Stimulated activated naive CD8-positive, alpha-beta T cell treated with anti-CD3 and anti-CD28 coated beads, Interleukin-15, amount 100 ng/mL, for 72 hours (primary cell): ENCODE measurements at regions not wholly inside any gene's neighbourhood (a gene's known extent, or its start where the extent isn't known, plus 50 kb on each side); places are given as distances from the start of the nearest gene placed in this dataset.
"Not testable (repeated sequence)": the region's sequence is repeated elsewhere in the genome, so short reads cannot be mapped to it uniquely, and the experiment has no call there.

ENCODE experiments used
- ATAC-seq: fragments of 150-1000 bp; cut with Tn5 transposase; 2 replicates; pipeline ENCODE4 v1.10.0; 2021; ENCODE audit warnings: mild to moderate bottlenecking, moderate library complexity
- DNase-seq, 2 donors: peaks; one replicate each; pipeline ENCODE4 v3.0.0; 2021 to 2022
- H3K27ac Mint-ChIP-seq, 2 donors: one replicate each; pipeline ENCODE4 v1.8.0; 2022; ENCODE audit warnings: mild to moderate bottlenecking in 2 of 2, mixed read lengths in 2 of 2, moderate library complexity in 2 of 2
- H3K27me3 Mint-ChIP-seq: one replicate; pipeline ENCODE4 v1.8.0; 2022; ENCODE audit warnings: mixed read lengths
- H3K4me1 Mint-ChIP-seq: one replicate; pipeline ENCODE4 v1.8.0; 2022; ENCODE audit warnings: mild to moderate bottlenecking, mixed read lengths
- H3K4me3 Mint-ChIP-seq, 2 donors: one replicate each; pipeline ENCODE4 v1.8.0; 2022; ENCODE audit warnings: mild to moderate bottlenecking in 2 of 2, mixed read lengths in 2 of 2, moderate library complexity in 1 of 2
- H3K9me3 Mint-ChIP-seq, 2 donors: one replicate each; pipeline ENCODE4 v1.8.0; 2022; ENCODE audit warnings: mixed read lengths in 2 of 2

- not testable (repeated sequence) for H3K27ac Mint-ChIP-seq, H3K4me3 Mint-ChIP-seq, H3K9me3 Mint-ChIP-seq
- peaks cover 16% of the 10 kb centered on the region for H3K4me1 Mint-ChIP-seq
- ATAC-seq (peak; percentile 50), DNase-seq (peak in 1 of 2 donors; percentile 31)
- H3K27me3 Mint-ChIP-seq = peaks cover 28% of the 10 kb centered on the region
Measured at GRCh38 chr1:200254602-200255001, 155.2 kb downstream of the ZNF281 start.

DNA sequence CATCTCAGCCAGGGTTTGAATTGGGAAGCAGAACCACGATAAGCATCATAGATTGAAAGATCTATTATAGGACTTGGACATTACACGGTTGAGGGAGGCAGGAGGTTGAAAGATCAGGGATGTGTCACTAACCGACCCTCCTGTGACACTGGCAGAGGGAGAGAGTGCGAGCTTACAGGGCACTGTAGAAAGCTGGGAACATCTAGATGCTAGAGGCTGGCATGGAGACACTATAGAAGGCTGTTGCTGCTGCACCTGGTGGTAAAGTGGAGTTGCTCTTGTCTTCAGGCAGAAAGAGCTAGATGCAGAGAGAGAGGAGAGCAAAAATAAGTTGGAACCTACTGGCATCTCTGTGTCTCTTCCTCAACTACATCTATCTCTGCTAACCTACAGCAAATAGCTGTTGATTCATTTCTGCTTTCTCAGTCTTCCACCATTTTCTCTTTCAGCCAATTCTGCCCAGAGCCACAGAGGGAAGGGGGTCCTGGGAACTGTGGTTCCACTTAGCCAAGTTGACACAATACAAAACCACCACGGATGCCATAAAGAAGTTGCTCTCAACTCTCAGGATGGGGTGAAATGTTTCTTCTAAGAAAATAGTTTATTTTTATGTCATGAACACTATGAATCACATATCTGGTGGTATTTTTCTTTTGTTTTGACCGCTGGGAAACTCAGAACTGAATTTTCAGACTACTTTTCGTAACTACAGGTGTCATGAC lies 155.9 kb downstream of the ZNF281 start:
- peak; percentile 31 to 82 for DNase-seq
- H3K9me3 Mint-ChIP-seq = no peaks in the 10 kb centered on the region
- peak overlapping the region in 1 of 2 donors; percentile 13 for H3K4me3 Mint-ChIP-seq
- H3K4me1 Mint-ChIP-seq = peaks cover 16% of the 10 kb centered on the region
- peaks cover 32% of the 10 kb centered on the region for H3K27me3 Mint-ChIP-seq
- H3K27ac Mint-ChIP-seq = no peak overlapping the region
- peak; percentile 96 for ATAC-seq

- no peak for ATAC-seq
- Mint-ChIP-seq H3K4me1 (peaks cover 16% of the 10 kb centered on the region), H3K27me3 (peaks cover 43% of the 10 kb centered on the region), H3K27ac (no peak overlapping the region), H3K4me3 (no peak overlapping the region), H3K9me3 (no peaks in the 10 kb centered on the region)
- DNase-seq = no peak
Measured at GRCh38 chr1:200252531-200252930, 157.3 kb downstream of the ZNF281 start.

DNA sequence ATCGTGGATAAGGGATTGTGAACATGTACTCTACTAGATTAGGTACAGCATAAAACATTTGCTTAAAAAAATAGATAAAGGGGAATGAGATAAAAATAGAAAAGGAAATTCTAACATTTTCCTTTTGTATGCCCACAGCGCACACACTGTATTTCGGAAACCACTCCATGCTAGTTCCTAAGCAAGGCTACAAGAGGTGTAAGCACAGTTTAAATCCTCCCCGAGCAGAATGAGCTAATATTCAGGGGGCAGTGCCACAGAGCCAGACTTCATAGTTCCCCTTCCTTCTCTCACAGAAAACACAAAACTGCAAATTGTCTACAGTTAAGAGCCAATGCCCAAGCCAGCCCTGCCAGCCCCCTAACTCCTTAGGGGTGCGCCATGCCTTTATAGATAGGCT lies 159.4 kb downstream of the ZNF281 start:
- Mint-ChIP-seq H3K4me3 (no peak overlapping the region), H3K27me3 (peaks cover 54% of the 10 kb centered on the region), H3K4me1 (peaks cover 16% of the 10 kb centered on the region), H3K27ac (no peak overlapping the region), H3K9me3 (no peaks in the 10 kb centered on the region)
- no peak for ATAC-seq
- no peak for DNase-seq

DNA sequence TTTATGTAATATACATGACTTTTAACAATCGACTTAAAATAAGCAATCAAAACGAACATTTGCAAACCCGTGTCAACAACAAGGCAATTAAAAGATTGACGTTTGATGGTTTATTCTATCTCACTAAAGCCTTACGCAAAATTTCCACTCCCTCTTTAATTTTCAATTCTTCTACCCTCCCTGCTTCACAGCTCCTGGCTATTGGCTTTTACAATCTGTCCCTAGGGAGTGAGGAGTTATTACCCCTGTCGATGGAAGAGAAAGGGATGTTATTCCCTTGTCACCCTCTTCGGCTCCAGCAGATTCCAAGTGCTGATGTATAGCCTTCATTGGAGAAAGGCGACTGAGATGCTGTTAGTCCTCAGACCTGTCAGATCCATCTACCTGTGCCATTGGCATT lies 161.3 kb downstream of the ZNF281 start:
- peaks cover 60% of the 10 kb centered on the region for H3K27me3 Mint-ChIP-seq
- no peak for ATAC-seq
- H3K4me3 Mint-ChIP-seq = no peak overlapping the region
- H3K4me1 Mint-ChIP-seq = peaks cover 2% of the 10 kb centered on the region
- H3K27ac Mint-ChIP-seq = no peak overlapping the region
- DNase-seq = no peak
- no peaks in the 10 kb centered on the region for H3K9me3 Mint-ChIP-seq

DNA sequence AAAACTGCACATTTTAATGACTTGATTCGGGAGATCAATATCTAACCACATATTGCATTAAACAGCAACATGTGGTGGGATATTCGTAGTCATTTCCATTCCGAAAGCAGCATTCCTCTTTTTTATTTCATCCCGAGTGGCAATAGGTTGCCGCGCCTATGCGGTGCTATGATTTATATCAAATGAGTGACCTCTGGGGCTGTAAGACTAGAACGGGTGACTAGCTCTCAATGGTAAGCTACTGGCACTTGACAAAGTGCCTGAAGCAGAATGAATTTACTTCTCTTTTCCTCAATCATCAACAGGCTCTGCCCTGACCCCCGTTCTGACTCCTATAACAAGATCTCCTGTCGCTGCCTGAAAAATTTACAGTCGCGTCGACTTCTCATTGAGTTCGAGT lies 162.3 kb downstream of the ZNF281 start:
- H3K27ac Mint-ChIP-seq = no peak overlapping the region
- ATAC-seq (no peak), DNase-seq (no peak)
- peaks cover 65% of the 10 kb centered on the region for H3K27me3 Mint-ChIP-seq
- no peaks in the 10 kb centered on the region for H3K9me3 Mint-ChIP-seq
- H3K4me1 Mint-ChIP-seq = no peaks in the 10 kb centered on the region
- H3K4me3 Mint-ChIP-seq = no peak overlapping the region

DNA sequence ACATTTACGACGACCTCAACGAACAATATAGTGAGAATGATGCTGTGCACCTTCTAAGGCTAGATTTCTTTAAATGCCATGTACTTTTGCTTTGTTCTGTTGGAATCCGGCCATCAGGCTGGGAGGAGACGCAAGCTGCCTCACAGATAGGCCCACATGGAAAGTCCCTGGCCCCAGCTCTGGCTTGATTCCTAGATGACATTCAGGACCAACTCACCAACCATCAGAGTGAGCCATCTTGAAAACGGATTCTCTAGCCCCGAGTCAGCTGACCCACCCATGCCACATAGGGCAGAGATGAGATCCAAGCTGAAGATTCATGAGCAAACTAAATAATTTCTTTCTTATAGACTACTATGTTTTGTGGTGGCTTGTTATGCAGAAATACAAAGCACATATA lies 164.4 kb downstream of the ZNF281 start:
- H3K9me3 Mint-ChIP-seq = no peaks in the 10 kb centered on the region
- H3K4me3 Mint-ChIP-seq = no peak overlapping the region
- peaks cover 64% of the 10 kb centered on the region for H3K27me3 Mint-ChIP-seq
- no peak for DNase-seq
- no peak overlapping the region for H3K27ac Mint-ChIP-seq
- no peak for ATAC-seq
- H3K4me1 Mint-ChIP-seq = peaks cover 6% of the 10 kb centered on the region

DNA sequence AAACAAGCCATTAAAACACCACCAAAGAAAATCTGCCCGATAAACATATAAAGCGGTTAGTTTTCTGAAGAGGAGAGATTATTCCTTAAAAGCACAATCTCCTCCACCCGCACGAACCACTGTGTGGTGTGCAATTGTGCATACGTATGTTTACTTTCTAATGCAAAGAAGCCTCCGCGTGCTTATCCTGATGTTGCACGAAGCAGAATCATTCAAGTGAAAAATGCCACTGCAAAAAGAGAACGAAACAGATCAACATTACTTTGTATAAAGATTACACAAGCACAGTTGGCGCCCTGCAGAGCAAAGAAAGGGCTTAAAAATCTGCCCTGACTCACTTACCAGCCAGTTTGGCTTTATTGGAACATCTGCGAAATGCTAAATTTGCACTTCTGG lies 166.8 kb downstream of the ZNF281 start:
- ATAC-seq (no peak), DNase-seq (no peak)
- H3K9me3 Mint-ChIP-seq = no peaks in the 10 kb centered on the region
- peaks cover 8% of the 10 kb centered on the region for H3K4me1 Mint-ChIP-seq
- peaks cover 45% of the 10 kb centered on the region for H3K27me3 Mint-ChIP-seq
- no peak overlapping the region for H3K27ac Mint-ChIP-seq
- H3K4me3 Mint-ChIP-seq = no peak overlapping the region

- no peak overlapping the region for H3K4me3 Mint-ChIP-seq
- ATAC-seq = no peak
- H3K9me3 Mint-ChIP-seq = no peaks in the 10 kb centered on the region
- H3K27me3 Mint-ChIP-seq = peaks cover 38% of the 10 kb centered on the region
- H3K4me1 Mint-ChIP-seq = peaks cover 8% of the 10 kb centered on the region
- H3K27ac Mint-ChIP-seq = no peak overlapping the region
- DNase-seq = no peak
Measured at GRCh38 chr1:200242110-200243041, 167.5 kb downstream of the ZNF281 start.

DNA sequence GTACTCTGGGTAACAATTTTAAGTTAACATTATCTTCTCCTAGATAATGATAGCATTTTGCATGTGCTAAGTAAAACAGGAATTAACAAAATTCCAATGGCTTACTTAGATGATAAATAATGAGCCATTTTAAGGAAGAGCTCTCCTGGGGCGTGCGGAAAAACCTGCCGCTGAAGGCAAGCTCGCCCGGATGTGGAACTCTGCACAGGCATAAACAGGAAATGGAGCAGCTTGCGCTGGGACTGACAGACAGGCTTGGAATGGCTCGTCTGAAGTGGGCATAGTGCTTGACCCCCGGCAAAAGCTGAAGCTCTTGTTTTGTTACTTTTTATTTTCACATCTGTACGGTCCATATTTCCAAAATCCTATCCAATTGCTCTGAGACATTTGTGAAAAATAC lies 169.2 kb downstream of the ZNF281 start:
- H3K4me3 Mint-ChIP-seq = no peak overlapping the region
- DNase-seq = no peak
- ATAC-seq = no peak
- H3K27me3 Mint-ChIP-seq = peaks cover 43% of the 10 kb centered on the region
- H3K9me3 Mint-ChIP-seq = no peaks in the 10 kb centered on the region
- peaks cover 8% of the 10 kb centered on the region for H3K4me1 Mint-ChIP-seq
- H3K27ac Mint-ChIP-seq = no peak overlapping the region

- Mint-ChIP-seq H3K27me3 (peaks cover 35% of the 10 kb centered on the region), H3K9me3 (no peaks in the 10 kb centered on the region), H3K4me1 (peaks cover 8% of the 10 kb centered on the region), H3K4me3 (no peak overlapping the region), H3K27ac (no peak overlapping the region)
- DNase-seq (no peak), ATAC-seq (no peak)
Measured at GRCh38 chr1:200238311-200238710, 171.5 kb downstream of the ZNF281 start.

DNA sequence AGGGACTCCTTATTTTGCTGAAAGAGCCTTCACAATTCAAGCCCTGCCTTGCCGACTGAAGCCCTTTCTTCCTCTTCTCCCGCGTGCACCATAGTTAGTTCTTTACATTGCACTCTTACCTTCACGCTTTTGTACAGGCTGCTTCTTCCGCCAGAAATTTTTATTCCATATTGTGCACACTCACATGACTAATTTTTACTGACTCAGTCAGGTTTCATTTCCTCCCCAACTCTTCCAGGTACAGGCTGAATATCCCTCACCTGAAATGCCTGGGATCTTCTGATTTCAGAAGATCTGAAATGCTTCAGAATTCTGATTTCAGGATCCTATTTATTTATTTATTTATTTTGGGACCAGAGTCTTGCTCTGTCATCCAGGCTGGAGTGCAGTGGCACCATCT lies 172.8 kb downstream of the ZNF281 start:
- no peak for ATAC-seq
- DNase-seq = no peak
- Mint-ChIP-seq H3K9me3 (no peaks in the 10 kb centered on the region), H3K4me1 (peaks cover 8% of the 10 kb centered on the region), H3K4me3 (no peak overlapping the region), H3K27ac (no peak overlapping the region), H3K27me3 (peaks cover 25% of the 10 kb centered on the region)

- Mint-ChIP-seq H3K4me3 (no peak overlapping the region), H3K9me3 (no peaks in the 10 kb centered on the region), H3K4me1 (no peaks in the 10 kb centered on the region), H3K27ac (no peak overlapping the region), H3K27me3 (peaks cover 12% of the 10 kb centered on the region)
- no peak for ATAC-seq
- DNase-seq = no peak
Measured at GRCh38 chr1:200234938-200235337, 174.9 kb downstream of the ZNF281 start.

- DNase-seq (no peak), ATAC-seq (no peak)
- no peaks in the 10 kb centered on the region for H3K4me1 Mint-ChIP-seq
- no peak overlapping the region for H3K4me3 Mint-ChIP-seq
- H3K27me3 Mint-ChIP-seq = peaks cover 23% of the 10 kb centered on the region
- H3K27ac Mint-ChIP-seq = no peak overlapping the region
- no peaks in the 10 kb centered on the region for H3K9me3 Mint-ChIP-seq
Measured at GRCh38 chr1:200233393-200233792, 176.4 kb downstream of the ZNF281 start.

- H3K4me1 Mint-ChIP-seq = peaks cover 3% of the 10 kb centered on the region
- no peaks in the 10 kb centered on the region for H3K9me3 Mint-ChIP-seq
- H3K4me3 Mint-ChIP-seq = no peak overlapping the region
- no peak for ATAC-seq
- no peak overlapping the region for H3K27ac Mint-ChIP-seq
- H3K27me3 Mint-ChIP-seq = peaks cover 32% of the 10 kb centered on the region
- DNase-seq = no peak
Measured at GRCh38 chr1:200231787-200232231, 178.0 kb downstream of the ZNF281 start.

DNA sequence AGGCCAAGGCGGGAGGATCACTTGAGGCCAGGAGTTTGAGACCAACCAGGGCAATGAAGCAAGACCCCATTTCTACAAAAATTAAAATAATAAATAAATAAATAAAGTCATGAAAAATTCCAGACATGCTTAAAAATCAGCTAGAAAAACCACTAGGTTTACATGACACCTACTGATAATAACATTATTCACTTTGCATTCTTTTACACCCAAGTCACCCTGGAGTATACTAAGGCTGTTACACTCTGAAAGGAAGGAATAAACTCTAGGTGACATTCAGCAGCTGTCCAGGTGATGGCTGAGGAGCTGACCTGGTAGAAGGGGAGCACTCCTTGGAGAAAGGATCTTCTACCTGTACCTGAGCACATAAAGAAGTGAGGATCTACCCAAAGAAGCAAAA lies 179.2 kb downstream of the ZNF281 start:
- H3K9me3 Mint-ChIP-seq = no peaks in the 10 kb centered on the region
- H3K27ac Mint-ChIP-seq = no peak overlapping the region
- no peak overlapping the region for H3K4me3 Mint-ChIP-seq
- H3K27me3 Mint-ChIP-seq = peaks cover 26% of the 10 kb centered on the region
- ATAC-seq (no peak), DNase-seq (no peak)
- peaks cover 14% of the 10 kb centered on the region for H3K4me1 Mint-ChIP-seq
